Breast epithelium (tissue), 4 donors: ENCODE measurements at regions not wholly inside any gene's neighbourhood (a gene's known extent, or its start where the extent isn't known, plus 50 kb on each side); places are given as distances from the start of the nearest gene placed in this dataset.

Source experiments
- DNase-seq, 2 donors: peaks; one replicate each; pipeline ENCODE4 v3.0.0-alpha.2; 2019; ENCODE audit warnings: low spot score in 2 of 2
- H3K27ac ChIP-seq, 2 donors: fragments of 200-600 bp; sonication (generic) in 1 of 2; one replicate each; pipeline ENCODE4 v1.5.1; 2016 to 2019; ENCODE audit warnings: mild to moderate bottlenecking in 1 of 2
- H3K27me3 ChIP-seq, 2 donors: fragments of 200-600 bp; sonication (generic) in 1 of 2; one replicate each; pipeline versions ENCODE4 v1.5.1 to v1.6.0; 2017 to 2019; ENCODE audit warnings: control low read depth in 1 of 2, mild to moderate bottlenecking in 1 of 2
- H3K36me3 ChIP-seq: fragments of 200-600 bp; one replicate; pipeline ENCODE4 v1.5.1; 2019
- H3K4me1 ChIP-seq, 2 donors: fragments of 200-600 bp; sonication (generic); one replicate each; pipeline ENCODE4 v1.5.1; 2016 to 2019; ENCODE audit warnings: control low read depth in 1 of 2
- H3K4me3 ChIP-seq, 3 donors: fragments of 200-600 bp; sonication (generic); 1 replicate in 2 of 3; 2 replicates in 1 of 3; pipeline ENCODE4 v1.5.1; 2016 to 2019; ENCODE audit warnings: mild to moderate bottlenecking in 3 of 3, moderate library complexity in 2 of 3
- H3K9me3 ChIP-seq, 2 donors: fragments of 200-600 bp; sonication (generic) in 1 of 2; one replicate each; pipeline ENCODE4 v1.5.1; 2016 to 2019; ENCODE audit warnings: control low read depth in 1 of 2
- POLR2A ChIP-seq: fragments of 450-650 bp; IDR thresholded peaks from one replicate; pipeline ENCODE4 v1.6.1; 2016; ENCODE audit warnings: antibody characterized with exemption, mild to moderate bottlenecking, moderate library complexity
- POLR2AphosphoS5 ChIP-seq, 3 donors: sonication (generic); formaldehyde crosslinking; IDR thresholded peaks; one replicate each; pipeline ENCODE4 v1.6.1; 2017; ENCODE audit warnings: antibody characterized with exemption in 3 of 3
- intact Hi-C: fragments of 100-400 bp; cut with DNase I; formaldehyde crosslinking; loops from one replicate; pipeline ENCODE4 v1.15.1; 2023; ENCODE audit warnings: low total_unique reads
- TF ChIP-seq, protein P1 (sequence below), 3 donors: fragments of 450-650 bp; IDR thresholded peaks; one replicate each; pipeline ENCODE4 v1.5.1; 2016 to 2017; ENCODE audit warnings: antibody characterized with exemption in 3 of 3, mild to moderate bottlenecking in 3 of 3, moderate library complexity in 3 of 3

DNA sequence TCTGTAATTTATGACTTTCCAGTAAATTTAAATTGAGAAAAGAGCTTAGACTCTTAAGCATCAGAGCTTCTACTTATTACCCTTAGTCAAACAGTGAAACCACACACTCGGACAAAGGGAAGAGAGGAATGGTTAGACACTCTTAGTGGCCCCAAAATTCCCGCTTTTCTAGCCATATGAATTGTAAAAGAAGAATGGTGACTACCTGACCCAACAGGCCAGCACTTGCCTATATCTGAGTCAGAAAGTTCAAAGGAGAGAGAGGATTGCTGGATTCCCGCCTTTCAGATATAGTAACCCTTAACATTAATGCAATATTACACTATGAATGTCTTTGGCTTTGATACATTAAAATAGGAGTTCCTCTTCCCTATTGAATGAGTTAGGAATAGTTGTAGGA lies 317.3 kb downstream of the PCDH17 start:
- H3K9me3 ChIP-seq = peaks cover 0 to 11% of the 10 kb centered on the region in 2 donors

DNA sequence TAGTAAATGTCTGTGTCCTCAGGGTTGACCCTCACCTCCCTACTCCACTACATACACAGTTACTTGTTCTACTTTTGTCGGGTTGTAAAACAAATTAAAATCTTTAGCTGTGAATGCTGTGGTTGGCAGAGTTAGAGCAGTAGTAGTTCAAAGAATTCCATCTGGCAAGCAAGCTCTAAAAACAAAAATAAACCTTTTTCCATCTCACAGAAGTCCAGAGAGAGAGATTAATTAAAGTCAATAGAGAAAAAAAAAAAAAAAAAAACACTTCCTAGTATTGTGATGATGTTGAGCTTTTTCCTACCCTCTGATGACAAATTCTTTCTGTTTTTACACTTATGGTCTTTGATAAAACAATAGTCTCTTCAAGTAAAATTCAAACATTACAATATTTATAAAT lies 338.4 kb downstream of the PCDH17 start:
- H3K9me3 ChIP-seq = peaks cover 0 to 9% of the 10 kb centered on the region in 2 donors
- H3K36me3 ChIP-seq = no peaks in the 10 kb centered on the region
- DNase-seq = no peak
- H3K27me3 ChIP-seq = no peaks in the 10 kb centered on the region
- H3K4me3 ChIP-seq = no peak overlapping the region
- H3K27ac ChIP-seq = no peak overlapping the region
- TF ChIP-seq POLR2AphosphoS5 (IDR thresholded peaks at IDR 0.05) = no peak
- TF ChIP-seq, protein P1, sequence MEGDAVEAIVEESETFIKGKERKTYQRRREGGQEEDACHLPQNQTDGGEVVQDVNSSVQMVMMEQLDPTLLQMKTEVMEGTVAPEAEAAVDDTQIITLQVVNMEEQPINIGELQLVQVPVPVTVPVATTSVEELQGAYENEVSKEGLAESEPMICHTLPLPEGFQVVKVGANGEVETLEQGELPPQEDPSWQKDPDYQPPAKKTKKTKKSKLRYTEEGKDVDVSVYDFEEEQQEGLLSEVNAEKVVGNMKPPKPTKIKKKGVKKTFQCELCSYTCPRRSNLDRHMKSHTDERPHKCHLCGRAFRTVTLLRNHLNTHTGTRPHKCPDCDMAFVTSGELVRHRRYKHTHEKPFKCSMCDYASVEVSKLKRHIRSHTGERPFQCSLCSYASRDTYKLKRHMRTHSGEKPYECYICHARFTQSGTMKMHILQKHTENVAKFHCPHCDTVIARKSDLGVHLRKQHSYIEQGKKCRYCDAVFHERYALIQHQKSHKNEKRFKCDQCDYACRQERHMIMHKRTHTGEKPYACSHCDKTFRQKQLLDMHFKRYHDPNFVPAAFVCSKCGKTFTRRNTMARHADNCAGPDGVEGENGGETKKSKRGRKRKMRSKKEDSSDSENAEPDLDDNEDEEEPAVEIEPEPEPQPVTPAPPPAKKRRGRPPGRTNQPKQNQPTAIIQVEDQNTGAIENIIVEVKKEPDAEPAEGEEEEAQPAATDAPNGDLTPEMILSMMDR (IDR thresholded peaks at IDR 0.05) = no peak
- TF ChIP-seq POLR2A = no peak
- no peaks in the 10 kb centered on the region for H3K4me1 ChIP-seq
- intact Hi-C loops = no loop called here

More for the DNA sequence above, 317.3 kb downstream of the PCDH17 start:
- Histone ChIP-seq H3K4me1 (no peaks in the 10 kb centered on the region), H3K27me3 (no peaks in the 10 kb centered on the region), H3K27ac (no peak overlapping the region), H3K4me3 (no peak overlapping the region), H3K36me3 (no peaks in the 10 kb centered on the region)
- no peak for DNase-seq
- intact Hi-C loops = no loop called here
- TF ChIP-seq POLR2AphosphoS5 (IDR thresholded peaks at IDR 0.05) (no peak), POLR2A (no peak)
- TF ChIP-seq, protein P1 (IDR thresholded peaks at IDR 0.05) = no peak

DNA sequence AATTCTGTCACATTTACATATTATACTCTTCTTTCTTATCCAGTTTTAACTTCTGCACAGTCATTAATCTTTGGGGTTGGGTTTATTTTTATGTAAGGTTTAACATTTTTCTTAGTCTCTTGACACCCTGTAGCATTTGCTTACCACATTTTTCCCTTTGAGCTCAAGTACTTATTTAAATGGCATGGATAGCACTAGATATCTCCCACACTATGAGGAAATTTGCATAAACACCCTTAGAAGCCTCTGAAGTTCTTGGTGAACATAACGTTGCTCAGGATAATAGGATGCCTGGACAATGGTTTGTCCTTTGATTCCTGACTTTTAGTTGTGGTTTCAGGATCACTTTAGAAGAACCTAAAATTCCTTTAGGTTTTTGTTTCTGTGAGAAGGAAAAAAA lies 338.9 kb downstream of the PCDH17 start:
- no peak overlapping the region for H3K4me3 ChIP-seq
- no peak for DNase-seq
- TF ChIP-seq, protein P1 (IDR thresholded peaks at IDR 0.05) = no peak
- TF ChIP-seq POLR2A (no peak), POLR2AphosphoS5 (IDR thresholded peaks at IDR 0.05) (no peak)
- H3K27ac ChIP-seq = no peak overlapping the region
- no peaks in the 10 kb centered on the region for H3K36me3 ChIP-seq
- no peaks in the 10 kb centered on the region for H3K27me3 ChIP-seq
- peaks cover 0 to 9% of the 10 kb centered on the region in 2 donors for H3K9me3 ChIP-seq
- intact Hi-C loops = no loop called here
- H3K4me1 ChIP-seq = no peaks in the 10 kb centered on the region

DNA sequence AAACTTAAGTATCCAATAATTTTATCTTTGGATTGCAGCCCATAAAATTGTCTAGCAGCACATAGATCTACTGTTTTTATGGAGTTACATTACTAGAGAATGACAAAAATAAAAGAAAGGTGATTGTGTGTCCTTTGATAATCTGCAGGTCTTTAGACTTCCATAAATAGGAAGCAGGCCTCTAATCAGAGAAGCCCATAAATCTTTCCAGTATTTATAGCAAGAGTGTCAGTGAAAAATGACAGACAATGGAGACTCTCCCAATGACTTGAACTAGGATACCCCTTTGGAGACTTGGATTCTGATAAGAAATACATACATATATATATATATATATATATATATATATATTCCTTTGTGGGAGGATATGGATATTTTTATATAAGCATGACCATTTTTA lies 351.2 kb downstream of the PCDH17 start:
- intact Hi-C loops = no loop called here
- H3K4me3 ChIP-seq = no peak overlapping the region
- H3K36me3 ChIP-seq = no peaks in the 10 kb centered on the region
- TF ChIP-seq POLR2AphosphoS5 (IDR thresholded peaks at IDR 0.05) = no peak
- no peak for TF ChIP-seq POLR2A
- TF ChIP-seq, protein P1 (IDR thresholded peaks at IDR 0.05) = no peak
- no peaks in the 10 kb centered on the region for H3K4me1 ChIP-seq
- DNase-seq = no peak
- no peaks in the 10 kb centered on the region for H3K9me3 ChIP-seq
- no peaks in the 10 kb centered on the region for H3K27me3 ChIP-seq
- no peak overlapping the region for H3K27ac ChIP-seq

DNA sequence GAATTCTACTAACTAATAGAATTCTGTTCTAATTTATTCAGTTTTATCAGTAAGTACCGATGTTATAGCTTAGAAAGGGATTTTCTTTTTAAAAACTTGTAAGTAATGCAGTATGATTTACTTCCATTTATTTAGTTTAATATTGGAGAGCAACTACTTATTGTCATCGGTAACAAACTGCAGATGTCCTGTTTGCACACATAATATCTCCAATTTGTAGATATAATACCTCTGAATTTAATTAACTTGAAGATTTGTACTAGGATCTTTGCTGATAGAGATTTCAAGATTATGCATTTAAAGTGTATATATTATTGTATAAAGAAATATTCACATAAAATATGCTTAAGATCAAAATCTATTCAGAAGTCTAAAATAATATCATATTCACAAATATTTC lies 356.7 kb downstream of the PCDH17 start:
- no peaks in the 10 kb centered on the region for H3K36me3 ChIP-seq
- DNase-seq = no peak
- H3K27me3 ChIP-seq = no peaks in the 10 kb centered on the region
- intact Hi-C loops = no loop called here
- TF ChIP-seq POLR2A = no peak
- no peak for TF ChIP-seq POLR2AphosphoS5 (IDR thresholded peaks at IDR 0.05)
- TF ChIP-seq, protein P1 (IDR thresholded peaks at IDR 0.05) = no peak
- H3K4me3 ChIP-seq = no peak overlapping the region
- H3K4me1 ChIP-seq = no peaks in the 10 kb centered on the region
- H3K27ac ChIP-seq = no peak overlapping the region
- no peaks in the 10 kb centered on the region for H3K9me3 ChIP-seq
